Fibroblast of the aortic adventitia (primary cell): ENCODE measurements at regions not wholly inside any gene's neighbourhood (a gene's known extent, or its start where the extent isn't known, plus 50 kb on each side); places are given as distances from the start of the nearest gene placed in this dataset.

ENCODE experiments used
- DNase-seq: peaks from one replicate; pipeline ENCODE4 v3.0.0-alpha.2; 2010; ENCODE audit warnings: low read depth
- H3K4me3 ChIP-seq: 2 replicates; pipeline ENCODE4 v1.5.1; 2011; ENCODE audit warnings: low read depth, mild to moderate bottlenecking, control low read depth, low read length, moderate library complexity
- TF ChIP-seq, protein P1 (sequence below): IDR thresholded peaks from 2 replicates; pipeline ENCODE4 v1.5.1; 2011; ENCODE audit warnings: mild to moderate bottlenecking, low read length, control low read depth, inconsistent platforms; ENCODE audit not compliant: insufficient read depth

DNA sequence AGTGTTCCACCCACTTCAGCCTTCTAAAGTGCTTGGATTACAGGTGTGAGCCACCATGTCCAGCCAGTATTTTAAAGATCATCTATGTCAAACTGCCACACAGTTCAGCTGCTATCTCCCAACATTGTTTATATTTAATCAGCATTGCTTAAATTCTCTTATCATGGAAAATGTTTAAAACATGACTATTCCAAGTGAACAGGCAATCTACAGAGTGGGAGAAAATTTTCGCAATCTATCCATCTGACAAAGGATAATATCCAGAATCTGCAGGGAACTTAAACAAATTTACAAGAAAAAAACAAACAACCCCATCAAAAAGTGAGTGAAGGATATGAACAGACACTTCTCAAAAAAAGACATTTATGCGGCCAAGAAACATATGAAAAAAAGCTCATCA is 69.4 kb upstream of the NAV3 start:
- TF ChIP-seq, protein P1, sequence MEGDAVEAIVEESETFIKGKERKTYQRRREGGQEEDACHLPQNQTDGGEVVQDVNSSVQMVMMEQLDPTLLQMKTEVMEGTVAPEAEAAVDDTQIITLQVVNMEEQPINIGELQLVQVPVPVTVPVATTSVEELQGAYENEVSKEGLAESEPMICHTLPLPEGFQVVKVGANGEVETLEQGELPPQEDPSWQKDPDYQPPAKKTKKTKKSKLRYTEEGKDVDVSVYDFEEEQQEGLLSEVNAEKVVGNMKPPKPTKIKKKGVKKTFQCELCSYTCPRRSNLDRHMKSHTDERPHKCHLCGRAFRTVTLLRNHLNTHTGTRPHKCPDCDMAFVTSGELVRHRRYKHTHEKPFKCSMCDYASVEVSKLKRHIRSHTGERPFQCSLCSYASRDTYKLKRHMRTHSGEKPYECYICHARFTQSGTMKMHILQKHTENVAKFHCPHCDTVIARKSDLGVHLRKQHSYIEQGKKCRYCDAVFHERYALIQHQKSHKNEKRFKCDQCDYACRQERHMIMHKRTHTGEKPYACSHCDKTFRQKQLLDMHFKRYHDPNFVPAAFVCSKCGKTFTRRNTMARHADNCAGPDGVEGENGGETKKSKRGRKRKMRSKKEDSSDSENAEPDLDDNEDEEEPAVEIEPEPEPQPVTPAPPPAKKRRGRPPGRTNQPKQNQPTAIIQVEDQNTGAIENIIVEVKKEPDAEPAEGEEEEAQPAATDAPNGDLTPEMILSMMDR: no peak
- peak; percentile 59 for DNase-seq
- no peak overlapping the region for H3K4me3 ChIP-seq

DNA sequence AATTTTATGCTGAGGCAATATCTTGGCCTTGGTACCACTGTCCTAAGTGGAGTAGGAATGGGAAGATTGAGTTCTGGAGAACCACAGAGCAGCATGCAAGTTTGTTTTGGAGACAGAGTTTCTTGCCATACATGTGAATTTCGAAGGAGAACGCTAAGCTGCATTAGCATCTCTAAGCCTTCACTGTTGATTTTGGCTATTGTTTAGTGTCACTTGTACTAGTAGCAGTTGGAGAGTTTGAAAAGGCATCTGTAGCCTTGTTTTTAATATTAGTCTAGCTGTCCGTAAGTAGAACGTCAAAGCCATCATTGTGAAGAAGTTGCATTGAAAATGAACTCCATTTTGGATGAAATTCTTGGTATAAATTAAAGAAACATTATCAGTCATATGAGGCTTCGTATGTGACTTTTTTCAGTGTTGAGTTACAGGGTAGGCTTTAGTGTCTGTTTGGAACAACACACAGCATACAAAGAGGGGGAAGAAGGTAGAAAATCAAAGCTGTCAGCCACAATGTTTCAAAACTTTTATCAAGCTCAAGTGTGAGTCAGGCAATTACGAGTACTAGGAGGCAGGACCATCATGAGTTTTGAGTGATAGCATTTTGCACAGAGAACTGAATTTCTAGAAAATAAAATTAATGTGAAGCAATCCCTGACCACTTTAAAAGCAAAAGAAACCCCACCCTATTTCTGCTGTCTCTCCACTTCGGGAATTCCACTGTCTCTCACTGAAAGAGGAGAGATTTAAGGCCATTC is 70.2 kb upstream of the NAV3 start:
- TF ChIP-seq, protein P1: no peak
- H3K4me3 ChIP-seq: no peak overlapping the region
- peak; percentile 24 for DNase-seq

DNA sequence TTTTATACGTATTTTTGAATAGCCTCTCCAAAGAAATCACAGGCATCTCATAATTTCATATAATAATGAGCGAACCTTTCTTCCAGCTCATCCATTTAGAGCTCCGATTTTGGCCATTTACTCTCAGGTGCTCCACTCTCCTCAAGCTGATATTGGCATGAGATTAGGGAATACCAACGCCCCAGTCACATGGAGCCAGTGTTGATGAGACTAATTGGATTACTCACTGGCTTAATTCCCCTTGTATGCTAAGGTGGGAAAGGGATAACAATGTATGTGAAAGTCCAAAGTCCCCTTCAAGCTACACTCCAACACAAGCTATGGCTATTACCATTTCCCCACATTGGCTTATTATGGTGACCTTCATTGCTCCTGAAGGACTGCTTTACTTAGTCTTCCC is 76.6 kb upstream of the NAV3 start:
- TF ChIP-seq, protein P1: no peak
- H3K4me3 ChIP-seq: no peak overlapping the region
- DNase-seq: no peak

DNA sequence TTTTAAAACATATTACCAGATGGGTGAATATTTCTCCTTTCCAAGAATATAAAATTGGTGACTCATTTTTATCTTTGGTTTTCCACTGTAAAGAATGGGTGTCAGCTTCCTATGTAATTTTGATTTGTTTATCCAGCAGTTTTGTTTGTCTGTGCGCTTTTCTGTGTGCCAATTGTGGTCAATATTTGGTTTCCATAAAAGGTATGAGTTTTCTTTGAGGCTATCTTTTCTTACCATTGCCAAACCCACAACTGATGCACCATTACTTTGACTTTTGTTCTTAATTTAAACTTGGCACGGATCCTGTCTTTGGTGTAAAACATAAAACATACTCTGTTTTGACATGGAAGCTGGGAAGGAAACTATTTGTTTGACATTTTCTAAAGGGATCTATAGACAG is 78.8 kb upstream of the NAV3 start:
- peak; percentile 91 for DNase-seq
- TF ChIP-seq, protein P1: no peak
- no peak overlapping the region for H3K4me3 ChIP-seq

DNA sequence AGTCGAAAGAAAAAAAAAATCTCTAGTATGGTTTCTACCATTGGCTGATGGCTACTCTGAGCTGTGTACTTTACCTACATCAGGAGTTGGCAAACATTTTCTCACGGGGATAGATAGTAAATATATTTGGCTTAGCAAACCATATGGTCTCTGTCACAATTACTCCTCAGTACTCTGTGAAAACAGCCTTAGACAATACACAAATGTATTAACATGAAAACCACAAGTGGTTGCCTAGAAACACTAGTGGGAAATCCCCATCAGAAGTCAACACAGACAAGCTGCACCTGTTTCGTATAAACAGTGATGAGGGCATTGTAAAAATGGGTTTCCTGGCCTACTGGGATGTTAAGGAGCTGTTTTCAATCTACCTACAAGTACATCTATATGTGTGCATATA is 84.6 kb upstream of the NAV3 start:
- TF ChIP-seq, protein P1: no peak
- no peak overlapping the region for H3K4me3 ChIP-seq
- DNase-seq: peak; percentile 62

DNA sequence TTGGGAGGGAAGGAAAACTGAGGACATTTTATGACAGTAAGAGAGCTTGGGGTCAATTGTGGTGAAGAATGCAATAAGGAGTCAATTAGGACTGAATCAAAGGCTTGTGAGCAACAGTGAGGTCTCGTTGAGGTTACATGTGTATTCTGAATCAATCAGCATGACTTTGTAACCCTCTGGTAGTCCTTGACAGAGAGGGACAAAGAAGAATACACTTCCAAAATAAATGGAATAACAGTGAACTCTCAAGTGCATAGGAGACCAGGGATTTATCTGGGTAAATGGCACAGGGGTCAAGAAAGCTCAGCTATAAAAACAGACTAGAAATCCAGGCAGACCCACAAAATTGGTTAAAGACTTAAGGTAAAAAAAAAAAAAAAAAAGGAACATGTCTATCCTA is 85.1 kb upstream of the NAV3 start:
- DNase-seq: no peak
- TF ChIP-seq, protein P1: no peak
- no peak overlapping the region for H3K4me3 ChIP-seq

DNA sequence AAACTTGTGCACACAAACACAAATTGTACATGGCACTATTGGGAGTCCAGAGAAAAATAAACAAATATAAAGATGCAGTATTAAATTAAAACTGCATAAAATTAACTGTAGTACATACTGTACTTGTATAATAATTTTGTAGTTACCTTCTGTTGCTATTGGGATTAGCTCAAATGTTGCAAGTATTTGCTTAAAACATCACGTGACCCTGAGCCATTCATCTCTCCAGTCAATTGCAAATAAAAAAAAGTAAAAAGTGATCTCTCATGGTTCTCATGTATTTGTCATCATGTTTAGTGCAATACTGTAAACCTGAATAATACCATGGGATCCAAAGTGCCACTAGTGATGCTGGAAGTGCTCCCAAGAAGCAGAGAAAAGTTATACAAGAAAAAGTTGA is 88.1 kb upstream of the NAV3 start:
- no peak for DNase-seq
- no peak overlapping the region for H3K4me3 ChIP-seq
- TF ChIP-seq, protein P1: no peak
